ENCODE measurements at regions not wholly inside any gene's neighbourhood (a gene's known extent, or its start where the extent isn't known, plus 50 kb on each side); places are given as distances from the start of the nearest gene placed in this dataset.

DNA sequence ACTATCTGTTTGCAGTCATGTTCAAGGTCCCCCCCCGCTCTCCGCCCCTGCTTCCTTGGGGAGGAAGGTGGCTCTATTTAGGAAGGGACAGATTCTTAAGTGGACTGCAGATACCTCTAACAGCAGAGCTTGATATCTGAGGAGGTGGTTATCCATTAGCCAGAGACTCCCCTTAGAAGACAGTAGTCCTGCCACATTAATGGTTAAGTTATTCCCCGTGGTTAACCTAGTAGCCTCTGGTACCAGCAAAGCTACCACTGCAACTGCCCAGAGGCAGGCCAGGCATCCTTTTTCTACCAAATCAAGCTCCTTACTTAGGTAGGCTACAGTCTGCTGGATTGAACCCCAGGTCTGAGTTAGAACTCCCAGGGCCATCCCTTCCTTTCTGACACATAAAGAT is 162.1 kb upstream of the AVPR1A start:
- Mint-ChIP-seq H3K36me3 (ENCODE audit: low read depth, unreplicated experiment) (peaks cover 3% of the 10 kb centered on the region), H3K27ac (ENCODE audit: unreplicated experiment) (no peak overlapping the region), H3K9me3 (ENCODE audit: unreplicated experiment) (no peaks in the 10 kb centered on the region), H3K27me3 (ENCODE audit: unreplicated experiment) (peaks cover 6% of the 10 kb centered on the region), H3K4me1 (ENCODE audit: unreplicated experiment) (no peaks in the 10 kb centered on the region), H3K4me3 (ENCODE audit: unreplicated experiment) (no peak overlapping the region)
- TF ChIP-seq, protein P1, sequence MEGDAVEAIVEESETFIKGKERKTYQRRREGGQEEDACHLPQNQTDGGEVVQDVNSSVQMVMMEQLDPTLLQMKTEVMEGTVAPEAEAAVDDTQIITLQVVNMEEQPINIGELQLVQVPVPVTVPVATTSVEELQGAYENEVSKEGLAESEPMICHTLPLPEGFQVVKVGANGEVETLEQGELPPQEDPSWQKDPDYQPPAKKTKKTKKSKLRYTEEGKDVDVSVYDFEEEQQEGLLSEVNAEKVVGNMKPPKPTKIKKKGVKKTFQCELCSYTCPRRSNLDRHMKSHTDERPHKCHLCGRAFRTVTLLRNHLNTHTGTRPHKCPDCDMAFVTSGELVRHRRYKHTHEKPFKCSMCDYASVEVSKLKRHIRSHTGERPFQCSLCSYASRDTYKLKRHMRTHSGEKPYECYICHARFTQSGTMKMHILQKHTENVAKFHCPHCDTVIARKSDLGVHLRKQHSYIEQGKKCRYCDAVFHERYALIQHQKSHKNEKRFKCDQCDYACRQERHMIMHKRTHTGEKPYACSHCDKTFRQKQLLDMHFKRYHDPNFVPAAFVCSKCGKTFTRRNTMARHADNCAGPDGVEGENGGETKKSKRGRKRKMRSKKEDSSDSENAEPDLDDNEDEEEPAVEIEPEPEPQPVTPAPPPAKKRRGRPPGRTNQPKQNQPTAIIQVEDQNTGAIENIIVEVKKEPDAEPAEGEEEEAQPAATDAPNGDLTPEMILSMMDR (IDR thresholded peaks at IDR 0.05; ENCODE audit: unreplicated experiment), result no peak
- DNase-seq (ENCODE audit: low spot score), result no peak

DNA sequence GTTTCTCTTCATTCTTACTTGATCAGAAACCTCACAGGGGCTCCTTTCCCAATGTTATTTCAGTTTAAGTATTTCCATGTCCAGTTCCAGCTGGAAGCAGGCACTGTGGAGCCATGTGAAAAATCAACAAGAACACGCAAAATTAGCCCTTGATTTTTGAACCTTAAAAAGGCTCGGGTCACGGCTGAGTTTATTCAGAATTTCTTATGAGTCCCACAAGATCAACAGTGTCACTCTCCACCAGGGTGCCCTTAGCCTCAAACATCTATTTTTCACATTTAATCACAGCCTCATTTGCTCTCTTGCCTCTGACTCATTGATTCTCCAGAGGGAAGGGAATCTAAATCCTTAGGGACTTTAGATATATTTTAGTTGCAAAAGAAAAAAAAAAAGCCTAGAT is 157.7 kb upstream of the AVPR1A start:
- TF ChIP-seq, protein P1 (IDR thresholded peaks at IDR 0.05; ENCODE audit: unreplicated experiment), result no peak
- Mint-ChIP-seq H3K4me1 (ENCODE audit: unreplicated experiment) (no peaks in the 10 kb centered on the region), H3K27ac (ENCODE audit: unreplicated experiment) (no peak overlapping the region), H3K27me3 (ENCODE audit: unreplicated experiment) (peaks cover 4% of the 10 kb centered on the region), H3K9me3 (ENCODE audit: unreplicated experiment) (no peaks in the 10 kb centered on the region), H3K36me3 (ENCODE audit: low read depth, unreplicated experiment) (peaks cover 3% of the 10 kb centered on the region), H3K4me3 (ENCODE audit: unreplicated experiment) (no peak overlapping the region)
- no peak for DNase-seq (ENCODE audit: low spot score)

DNA sequence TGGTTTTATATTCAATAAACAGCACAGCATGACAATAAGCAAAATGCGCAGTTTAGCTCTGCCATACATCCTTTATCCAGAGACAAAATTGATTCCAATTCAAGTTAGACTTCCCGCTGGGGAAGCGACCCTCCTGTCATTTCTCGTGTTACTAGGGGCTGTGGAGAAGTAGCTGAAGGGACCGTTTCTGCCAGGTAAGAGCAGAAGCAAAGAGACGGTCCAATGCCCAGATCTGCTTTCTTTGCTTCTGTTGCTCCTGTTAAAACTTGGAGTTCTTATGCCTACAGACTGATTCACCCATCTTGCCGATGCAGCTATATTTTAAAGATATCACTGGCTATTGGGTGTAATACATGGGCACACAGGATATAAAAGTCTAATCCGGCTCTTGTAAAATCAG is 156.8 kb upstream of the AVPR1A start:
- peaks cover under 1% of the 10 kb centered on the region for H3K4me1 Mint-ChIP-seq (ENCODE audit: unreplicated experiment)
- no peaks in the 10 kb centered on the region for H3K9me3 Mint-ChIP-seq (ENCODE audit: unreplicated experiment)
- peaks cover 3% of the 10 kb centered on the region for H3K36me3 Mint-ChIP-seq (ENCODE audit: low read depth, unreplicated experiment)
- H3K27me3 Mint-ChIP-seq (ENCODE audit: unreplicated experiment), result peaks cover 4% of the 10 kb centered on the region
- H3K4me3 Mint-ChIP-seq (ENCODE audit: unreplicated experiment), result no peak overlapping the region
- no peak for DNase-seq (ENCODE audit: low spot score)
- H3K27ac Mint-ChIP-seq (ENCODE audit: unreplicated experiment), result no peak overlapping the region
- TF ChIP-seq, protein P1 (IDR thresholded peaks at IDR 0.05; ENCODE audit: unreplicated experiment), result no peak

DNA sequence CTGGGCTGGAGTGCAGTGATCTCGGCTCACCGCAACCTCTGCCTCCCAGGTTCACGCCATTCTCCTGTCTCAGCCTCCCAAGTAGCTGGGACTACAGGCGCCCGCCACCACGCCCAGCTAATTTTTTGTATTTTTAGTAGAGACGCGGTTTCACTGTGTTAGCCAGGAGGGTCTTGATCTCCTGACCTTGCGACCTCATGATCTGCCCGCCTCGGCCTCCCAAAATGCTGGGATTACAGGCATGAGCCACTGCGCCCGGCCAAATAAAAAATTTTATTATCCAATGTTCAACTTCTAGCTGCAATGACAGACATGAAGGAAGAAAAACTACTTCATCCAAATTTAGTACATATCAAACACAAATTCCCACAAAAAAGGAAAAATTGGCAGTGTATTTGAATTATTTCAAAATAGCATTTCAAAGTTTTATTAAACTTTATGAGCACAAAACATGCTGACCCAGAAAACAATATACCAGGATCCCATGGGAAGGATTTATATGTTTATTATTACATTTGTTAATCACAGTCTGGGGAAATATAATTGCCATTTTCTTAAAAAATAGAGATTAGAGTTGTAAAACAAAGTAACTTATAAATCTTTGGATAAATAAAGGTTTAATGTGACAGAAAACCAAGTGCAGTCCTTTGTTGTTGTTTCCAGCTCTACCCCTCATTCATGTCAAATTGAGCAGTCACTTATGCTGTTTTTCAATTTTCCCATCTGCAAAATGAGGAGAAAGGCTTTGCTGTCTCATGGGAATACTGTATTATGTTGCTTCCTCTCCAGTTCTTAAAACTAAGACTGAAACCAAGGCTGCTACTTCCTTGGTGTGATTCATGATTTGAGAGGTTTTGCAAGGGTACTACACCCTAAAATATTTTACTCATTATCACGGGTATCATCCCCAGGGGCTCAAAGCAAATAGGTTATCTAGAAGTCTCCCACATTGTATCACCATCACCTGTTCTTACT is 155.2 kb upstream of the AVPR1A start:
- H3K27ac Mint-ChIP-seq (ENCODE audit: unreplicated experiment), result no peak overlapping the region
- no peaks in the 10 kb centered on the region for H3K9me3 Mint-ChIP-seq (ENCODE audit: unreplicated experiment)
- TF ChIP-seq, protein P1 (IDR thresholded peaks at IDR 0.05; ENCODE audit: unreplicated experiment), result no peak
- H3K27me3 Mint-ChIP-seq (ENCODE audit: unreplicated experiment), result peaks cover 4% of the 10 kb centered on the region
- DNase-seq (ENCODE audit: low spot score), result no peak
- H3K4me1 Mint-ChIP-seq (ENCODE audit: unreplicated experiment), result peaks cover 7% of the 10 kb centered on the region
- peaks cover 3% of the 10 kb centered on the region for H3K36me3 Mint-ChIP-seq (ENCODE audit: low read depth, unreplicated experiment)
- H3K4me3 Mint-ChIP-seq (ENCODE audit: unreplicated experiment), result no peak overlapping the region

DNA sequence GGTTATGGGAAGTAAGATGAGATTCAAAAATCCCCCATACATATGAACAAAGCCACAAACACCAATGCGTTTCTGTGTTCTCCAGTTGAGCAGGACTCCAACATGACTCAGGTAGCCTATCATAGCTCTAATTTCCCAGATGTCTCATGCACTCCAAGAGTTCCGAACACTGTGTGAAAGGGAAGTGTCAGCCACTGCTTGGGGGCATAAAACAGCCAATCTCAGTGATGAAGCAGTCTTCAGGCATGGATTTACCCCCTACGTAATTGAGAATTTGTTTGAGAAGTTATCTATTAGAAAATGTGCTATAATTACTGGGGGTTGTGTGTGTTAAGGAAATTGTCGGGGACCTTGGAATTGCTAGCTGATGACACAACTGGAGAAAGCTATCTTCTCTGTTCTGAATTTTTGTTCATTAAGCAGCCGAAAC is 153.9 kb upstream of the AVPR1A start:
- Mint-ChIP-seq H3K36me3 (ENCODE audit: low read depth, unreplicated experiment) (no peaks in the 10 kb centered on the region), H3K27me3 (ENCODE audit: unreplicated experiment) (peaks cover 1% of the 10 kb centered on the region), H3K27ac (ENCODE audit: unreplicated experiment) (no peak overlapping the region), H3K4me3 (ENCODE audit: unreplicated experiment) (no peak overlapping the region), H3K9me3 (ENCODE audit: unreplicated experiment) (no peaks in the 10 kb centered on the region), H3K4me1 (ENCODE audit: unreplicated experiment) (peaks cover 7% of the 10 kb centered on the region)
- DNase-seq (ENCODE audit: low spot score), result no peak
- TF ChIP-seq, protein P1 (IDR thresholded peaks at IDR 0.05; ENCODE audit: unreplicated experiment), result no peak

Measured in endothelial cell (in vitro differentiated cells).